HepG2 (cell line): ENCODE measurements at regions not wholly inside any gene's neighbourhood (a gene's known extent, or its start where the extent isn't known, plus 50 kb on each side); places are given as distances from the start of the nearest gene placed in this dataset.

ENCODE experiments used
- ATAC-seq: fragments of 200-7000 bp; cut with Tn5 transposase; 3 replicates; pipeline ENCODE4 v1.9.1; 2020; ENCODE audit warnings: mild to moderate bottlenecking, moderate library complexity
- BruUV-seq: library from RNA; stranded (reverse); fragments of 400-500 nt; replicated peaks from 2 replicates; lab custom pipeline; 2021; lab: Mats Ljungman, UMichigan
- CTCF ChIA-PET: fragments of 300-600 bp; formaldehyde crosslinking; extraction: SDS; loops from one replicate; lab custom pipeline; 2021; ENCODE audit warnings: low total read pairs, inconsistent platforms, low intra/inter-chr PET ratio; lab: Yijun Ruan, JAX
- POLR2A ChIA-PET: fragments of 350-600 bp; sonication (Branson Sonifier 250); formaldehyde crosslinking; loops from one replicate; lab custom pipeline; 2020; ENCODE audit warnings: antibody characterized with exemption, inconsistent platforms; lab: Yijun Ruan, JAX
- DNase-seq: peaks from one replicate; pipeline ENCODE4 v3.0.0-alpha.2; 2015; ENCODE audit warnings: low spot score
- FAIRE-seq: peaks from 3 replicates; lab custom pipeline; 2011; peaks lifted over from hg19 to GRCh38; lab: Jason Lieb, UNC
- H2AFZ ChIP-seq: one replicate; pipeline ENCODE4 v1.6.1; 2011; ENCODE audit warnings: low read length, inconsistent platforms
- H3K27ac ChIP-seq: fragments of 300-600 bp; 3 replicates; pipeline ENCODE4 v1.8.0; 2011; ENCODE audit warnings: mixed run types, mild to moderate bottlenecking, mixed read lengths, low read length, inconsistent platforms; ENCODE audit not compliant: insufficient read depth; ENCODE audit errors: extremely low read length
- H3K27me3 ChIP-seq, 2 experiments: fragments of 200-600 bp in 1 of 2; 2 replicates in 1 of 2; 3 replicates in 1 of 2; pipeline versions ENCODE4 v1.6.0 to v1.8.0; 2011; ENCODE audit warnings: low read length in 2 of 2, mild to moderate bottlenecking in 2 of 2, moderate library complexity in 2 of 2, inconsistent platforms in 1 of 2; ENCODE audit not compliant: insufficient read depth in 2 of 2, control insufficient read depth in 1 of 2
- H3K36me3 ChIP-seq, 2 experiments: fragments of 200-600 bp in 1 of 2; replicated peaks in 1 of 2; 2 replicates in 1 of 2; 3 replicates in 1 of 2; pipeline versions ENCODE4 v1.5.1 to v1.8.0; 2011; ENCODE audit warnings: low read length in 2 of 2, inconsistent platforms in 1 of 2; ENCODE audit not compliant: insufficient read depth in 2 of 2, control insufficient read depth in 1 of 2
- H3K4me1 ChIP-seq: 2 replicates; pipeline ENCODE4 v1.5.1; 2012; ENCODE audit warnings: low read length, inconsistent platforms; ENCODE audit not compliant: insufficient read depth
- H3K4me2 ChIP-seq: 2 replicates; pipeline ENCODE4 v1.6.0; 2011; ENCODE audit warnings: low read depth, low read length, inconsistent platforms
- H3K4me3 ChIP-seq, 3 experiments: fragments of 200-600 bp in 1 of 3; sonication (generic), shearing (Covaris generic) in 1 of 3; replicated peaks in 1 of 3; 2 replicates each; pipeline ENCODE4 v1.5.1; 2011 to 2016; ENCODE audit warnings: low read length in 3 of 3, inconsistent platforms in 2 of 3, low read depth in 2 of 3, mild to moderate bottlenecking in 2 of 3, control low read depth in 1 of 3, mixed read lengths in 1 of 3; ENCODE audit not compliant: insufficient read depth in 1 of 3
- H3K79me2 ChIP-seq: one replicate; pipeline ENCODE4 v1.6.1; 2011; ENCODE audit warnings: low read length, inconsistent platforms; ENCODE audit not compliant: insufficient read depth
- H3K9ac ChIP-seq: 2 replicates; pipeline ENCODE4 v1.6.0; 2011; ENCODE audit warnings: mild to moderate bottlenecking, low read depth, low read length, inconsistent platforms; ENCODE audit not compliant: insufficient read depth
- H3K9me3 ChIP-seq: 2 replicates; pipeline ENCODE4 v1.5.1; 2012; ENCODE audit warnings: mild to moderate bottlenecking, low read length
- H4K20me1 ChIP-seq: 2 replicates; pipeline ENCODE4 v1.6.0; 2011; ENCODE audit warnings: inconsistent platforms, mild to moderate bottlenecking, low read length, moderate library complexity; ENCODE audit not compliant: insufficient read depth
- HNF1B ChIP-seq: sonication (generic); formaldehyde crosslinking; IDR thresholded peaks from 2 replicates; pipeline ENCODE4 v1.5.1; 2020; ENCODE audit warnings: mild to moderate bottlenecking, moderate library complexity, missing genetic modification reagents
- MAFF ChIP-seq: IDR thresholded peaks from 2 replicates; pipeline ENCODE4 v1.6.1; 2011; ENCODE audit warnings: low read depth, low read length, improper control_type of control experiment
- MAFK ChIP-seq, 2 experiments: IDR thresholded peaks in 1 of 2; conservative IDR thresholded peaks in 1 of 2; 2 replicates each; pipeline ENCODE4 v1.6.1; 2011; ENCODE audit warnings: improper control_type of control experiment in 2 of 2, low read length in 2 of 2
- NFIC ChIP-seq: IDR thresholded peaks from 2 replicates; pipeline ENCODE4 v1.6.1; 2012; ENCODE audit warnings: mild to moderate bottlenecking, low read length, inconsistent platforms
- NFRKB ChIP-seq: fragments of 450-650 bp; IDR thresholded peaks from 2 replicates; pipeline ENCODE4 v1.6.1; 2017
- SIN3B ChIP-seq: fragments of 150-350 bp; IDR thresholded peaks from 2 replicates; pipeline ENCODE4 v1.6.1; 2014; ENCODE audit warnings: low read length
- SMAD1 ChIP-seq: sonication (generic); formaldehyde crosslinking; IDR thresholded peaks from 2 replicates; pipeline ENCODE4 v1.4.0; 2020; ENCODE audit warnings: missing genetic modification reagents, low read depth, mild to moderate bottlenecking, borderline replicate concordance
- SMAD3 ChIP-seq: sonication (generic); formaldehyde crosslinking; IDR thresholded peaks from 2 replicates; pipeline ENCODE4 v1.4.0; 2020; ENCODE audit warnings: missing genetic modification reagents
- TBP ChIP-seq: sonication (generic); formaldehyde crosslinking; IDR thresholded peaks from 2 replicates; pipeline ENCODE4 v1.5.0; 2020; ENCODE audit warnings: missing genetic modification reagents
- ZNF253 ChIP-seq: sonication (generic); formaldehyde crosslinking; IDR thresholded peaks from 2 replicates; pipeline ENCODE4 v1.8.0; 2022; ENCODE audit warnings: mild to moderate bottlenecking, missing genetic modification reagents, borderline replicate concordance
- ZNF343 ChIP-seq: sonication (generic); formaldehyde crosslinking; IDR thresholded peaks from 2 replicates; pipeline ENCODE4 v1.4.0; 2020; ENCODE audit warnings: mild to moderate bottlenecking, missing genetic modification reagents
- WGBS: methylation state at CpG from one replicate; pipeline ENCODE4 v1.1.6; 2017; ENCODE audit warnings: low lambda C conversion rate; 5-methylcytosine and 5-hydroxymethylcytosine counted together
- in situ Hi-C: cut with HindIII; loops from 2 replicates; pipeline ENCODE4 v1.10.0; 2017; ENCODE audit warnings: low pct_unique_long_range_greater_than_20kb; ENCODE audit not compliant: extremely low pct_ligation_motif_present
- intact Hi-C: fragments of 100-400 bp; cut with micrococcal nuclease; formaldehyde crosslinking; loops from one replicate; pipeline ENCODE4 v1.10.0; 2022; ENCODE audit not compliant: unreplicated experiment

- Histone ChIP-seq H3K79me2 (no peaks in the 10 kb centered on the region), H4K20me1 (no peaks in the 10 kb centered on the region), H3K36me3 (no peaks in the 10 kb centered on the region), H3K4me2 (no peak overlapping the region), H2AFZ (no peak overlapping the region), H3K9me3 (no peaks in the 10 kb centered on the region), H3K27ac (no peak overlapping the region), H3K9ac (no peak overlapping the region), H3K27me3 (no peaks in the 10 kb centered on the region), H3K4me3 (no peak overlapping the region), H3K4me1 (no peaks in the 10 kb centered on the region)
- ChIA-PET POLR2A (no interaction called here), CTCF (no interaction called here)
- ATAC-seq (no peak), DNase-seq (no peak), FAIRE-seq (no peak)
- BruUV-seq = no TSS peak
- WGBS = 46% methylated on average over 5 of the region's 5 CpGs
- in situ Hi-C loops (no loop called here), intact Hi-C loops (no loop called here)
- peak; percentile 49; the same call in 1 of the 2 replicates for TF ChIP-seq MAFF
- no peak for TF ChIP-seq HNF1B (CRISPR knock-in tag)
- no peak for TF ChIP-seq SMAD1 (CRISPR knock-in tag)
- no peak for TF ChIP-seq NFIC
- TF ChIP-seq MAFK (conservative IDR thresholded peaks at IDR 0.05 in 1 of 2, IDR thresholded peaks at IDR 0.05 in 1 of 2; ENCODE audit: low read length in 2 of 2) = peak in 1 of 2 experiments; percentile 66; a peak in 2 of 4 replicates
- no peak for TF ChIP-seq ZNF343 (CRISPR knock-in tag)
- TF ChIP-seq SIN3B = no peak
- no peak for TF ChIP-seq ZNF253 (CRISPR knock-in tag)
- no peak for TF ChIP-seq NFRKB
- TF ChIP-seq SMAD3 (CRISPR knock-in tag) = no peak
- no peak for TF ChIP-seq TBP (CRISPR knock-in tag)
Observed at GRCh38 chr12:39188689-39189088, 254.2 kb downstream of the KIF21A start.
